Transverse colon (tissue), 4 donors: ENCODE measurements at regions not wholly inside any gene's neighbourhood (a gene's known extent, or its start where the extent isn't known, plus 50 kb on each side); places are given as distances from the start of the nearest gene placed in this dataset.

Experiments
- DNase-seq: peaks from one replicate; pipeline ENCODE4 v3.0.0-alpha.2; 2019
- H3K27ac ChIP-seq, 4 donors: fragments of 200-600 bp; sonication (generic); 2 replicates each; pipeline ENCODE4 v1.5.1; 2016 to 2018; ENCODE audit warnings: inconsistent platforms in 4 of 4
- H3K27me3 ChIP-seq: fragments of 200-600 bp; sonication (generic); 2 replicates; pipeline ENCODE4 v1.5.1; 2017; ENCODE audit warnings: inconsistent platforms
- H3K36me3 ChIP-seq, 4 donors: fragments of 200-600 bp; sonication (generic); 2 replicates each; pipeline ENCODE4 v1.5.1; 2017 to 2019; ENCODE audit warnings: inconsistent platforms in 4 of 4
- H3K4me1 ChIP-seq, 4 donors: fragments of 200-600 bp; sonication (generic); 2 replicates each; pipeline ENCODE4 v1.5.1; 2017 to 2020; ENCODE audit warnings: inconsistent platforms in 4 of 4
- H3K4me3 ChIP-seq, 4 donors: fragments of 200-600 bp; sonication (generic); 1 replicate in 1 of 4; 2 replicates in 3 of 4; pipeline versions ENCODE4 v1.5.1 to v1.6.1; 2017 to 2019; ENCODE audit warnings: inconsistent platforms in 4 of 4
- H3K9me3 ChIP-seq, 2 donors: fragments of 200-600 bp; sonication (generic); 2 replicates each; pipeline ENCODE4 v1.5.1; 2017 to 2019; ENCODE audit warnings: inconsistent platforms in 2 of 2
- CTCF ChIP-seq, 5 experiments: fragments of 200-600 bp in 3 of 5; fragments of 450-650 bp in 2 of 5; sonication (generic) in 3 of 5; IDR thresholded peaks; 1 replicate in 2 of 5; 2 replicates in 3 of 5; pipeline ENCODE4 v1.5.1; 2016 to 2017; ENCODE audit warnings: antibody characterized with exemption in 5 of 5, inconsistent platforms in 3 of 5, mild to moderate bottlenecking in 2 of 5, moderate library complexity in 1 of 5
- EP300 ChIP-seq: sonication (generic); formaldehyde crosslinking; IDR thresholded peaks from one replicate; pipeline ENCODE4 v1.6.1; 2017; ENCODE audit warnings: antibody characterized with exemption, low read depth
- POLR2A ChIP-seq: fragments of 450-650 bp; IDR thresholded peaks from one replicate; pipeline ENCODE4 v1.6.1; 2016; ENCODE audit warnings: antibody characterized with exemption, mild to moderate bottlenecking, moderate library complexity
- POLR2AphosphoS5 ChIP-seq, 3 donors: sonication (generic); formaldehyde crosslinking; IDR thresholded peaks; one replicate each; pipeline ENCODE4 v1.6.1; 2016; ENCODE audit warnings: antibody characterized with exemption in 3 of 3
- WGBS, 2 donors: methylation state at CpG; one replicate each; pipeline ENCODE4 v1.1.5; 2018; ENCODE audit warnings: low coverage in 1 of 2; 5-methylcytosine and 5-hydroxymethylcytosine counted together
- in situ Hi-C, 4 donors: fragments of 200-750 bp; cut with MboI; loops; one replicate each; pipeline versions ENCODE4 v1.15.0 to v1.15.1; 2017; ENCODE audit warnings: low sequenced_read_pairs in 3 of 4, low pct_ligation_motif_present in 1 of 4, low pct_unique_long_range_greater_than_20kb in 1 of 4
- intact Hi-C: fragments of 100-400 bp; cut with DNase I; formaldehyde crosslinking; loops from one replicate; pipeline ENCODE4 v1.15.1; 2023; ENCODE audit warnings: low total_unique reads

- Histone ChIP-seq H3K4me1 (no peaks in the 10 kb centered on the region), H3K27me3 (no peaks in the 10 kb centered on the region), H3K27ac (no peak overlapping the region), H3K36me3 (no peaks in the 10 kb centered on the region), H3K4me3 (no peak overlapping the region), H3K9me3 (no peaks in the 10 kb centered on the region)
- TF ChIP-seq POLR2A (no peak), EP300 (no peak), POLR2AphosphoS5 (IDR thresholded peaks at IDR 0.05) (no peak), CTCF (IDR thresholded peaks at IDR 0.05) (no peak)
- DNase-seq: no peak
- intact Hi-C loops (no loop called here), in situ Hi-C loops (loop anchor here in 1 of 4 donors (25.0 kb wide), 1 partner anchor 423 kb away; no protein-coding TSS in a partner anchor)
- 64 to 81% methylated on average over 2 of the region's 2 CpGs for WGBS, 2 donors
Measured at GRCh38 chr2:180614776-180615175, 365.6 kb upstream of the UBE2E3 start.

GRCh38 chr2:180609626-180610340 lies 370.6 kb upstream of the UBE2E3 start:
- TF ChIP-seq EP300 (no peak), POLR2AphosphoS5 (IDR thresholded peaks at IDR 0.05) (no peak), POLR2A (no peak), CTCF (IDR thresholded peaks at IDR 0.05) (no peak)
- WGBS, 2 donors: 69 to 77% methylated on average over 3 of the region's 3 CpGs
- in situ Hi-C loops: loop anchor here in 1 of 4 donors (25.0 kb wide), 1 partner anchor 428 kb away; no protein-coding TSS in a partner anchor
- Histone ChIP-seq H3K27me3 (no peaks in the 10 kb centered on the region), H3K4me3 (no peak overlapping the region), H3K4me1 (no peaks in the 10 kb centered on the region), H3K9me3 (no peaks in the 10 kb centered on the region), H3K27ac (no peak overlapping the region), H3K36me3 (no peaks in the 10 kb centered on the region)
- intact Hi-C loops: loop anchor here (2.0 kb wide), 1 partner anchor 61 kb away; no protein-coding TSS in a partner anchor
- no peak for DNase-seq

GRCh38 chr2:180607514-180608049 lies 372.8 kb upstream of the UBE2E3 start:
- Histone ChIP-seq H3K4me3 (no peak overlapping the region), H3K27me3 (no peaks in the 10 kb centered on the region), H3K9me3 (no peaks in the 10 kb centered on the region), H3K27ac (no peak overlapping the region), H3K4me1 (no peaks in the 10 kb centered on the region), H3K36me3 (no peaks in the 10 kb centered on the region)
- intact Hi-C loops: no loop called here
- WGBS, 2 donors: 50 to 64% methylated on average over 4 of the region's 4 CpGs
- no peak for DNase-seq
- TF ChIP-seq POLR2A (no peak), EP300 (no peak), POLR2AphosphoS5 (IDR thresholded peaks at IDR 0.05) (no peak), CTCF (IDR thresholded peaks at IDR 0.05) (no peak)
- in situ Hi-C loops: loop anchor here in 1 of 4 donors (25.0 kb wide), 1 partner anchor 430 kb away; no protein-coding TSS in a partner anchor

GRCh38 chr2:180604077-180604476 lies 376.3 kb upstream of the UBE2E3 start:
- no peaks in the 10 kb centered on the region for H3K27me3 ChIP-seq
- H3K4me3 ChIP-seq: no peak overlapping the region
- H3K36me3 ChIP-seq: no peaks in the 10 kb centered on the region
- intact Hi-C loops: no loop called here
- in situ Hi-C loops: loop anchor here in 1 of 4 donors (25.0 kb wide), 1 partner anchor 433 kb away; no protein-coding TSS in a partner anchor
- peak; percentile 13 for DNase-seq
- TF ChIP-seq EP300 (no peak), POLR2AphosphoS5 (IDR thresholded peaks at IDR 0.05) (no peak), CTCF (IDR thresholded peaks at IDR 0.05) (peak in 2 of 5 experiments; percentile 23 to 34)
- 31 to 48% methylated on average over 3 to 4 of the region's 4 CpGs for WGBS, 2 donors
- H3K27ac ChIP-seq: no peak overlapping the region
- H3K4me1 ChIP-seq: no peaks in the 10 kb centered on the region
- no peaks in the 10 kb centered on the region for H3K9me3 ChIP-seq
